GM18505 (cell line): ENCODE measurements at regions not wholly inside any gene's neighbourhood (a gene's known extent, or its start where the extent isn't known, plus 50 kb on each side); places are given as distances from the start of the nearest gene placed in this dataset.

Experiments
- ATAC-seq: cut with Tn5 transposase; IDR thresholded peaks from one replicate; pipeline ENCODE4 v1.9.1; 2021; ENCODE audit not compliant: unreplicated experiment
- POLR2A ChIP-seq: IDR thresholded peaks from 4 replicates; pipeline ENCODE4 v1.6.1; 2011; ENCODE audit warnings: borderline replicate concordance; ENCODE audit not compliant: insufficient read depth, insufficient read length; ENCODE audit errors: extremely low read depth

DNA sequence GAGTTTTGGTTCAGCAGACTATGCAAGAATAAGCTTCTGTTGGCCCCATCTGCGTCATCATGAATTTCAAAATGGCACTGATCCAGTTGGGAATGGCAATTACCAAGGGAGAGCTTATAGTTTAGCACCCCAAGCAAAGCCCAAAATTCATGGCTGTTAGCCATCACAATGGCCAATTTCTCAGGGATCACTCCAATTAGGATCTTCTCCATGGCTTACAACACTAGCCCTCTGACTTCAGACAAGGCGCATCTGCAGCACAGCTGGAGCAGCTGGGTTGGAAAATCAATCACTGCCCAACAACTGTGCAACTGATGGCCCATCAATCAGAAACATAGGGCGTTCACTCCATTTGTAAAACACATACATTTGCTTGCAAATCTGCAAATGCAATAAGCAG, 273.6 kb downstream of the SRBD1 start:
- no peak for TF ChIP-seq POLR2A
- no peak for ATAC-seq

DNA sequence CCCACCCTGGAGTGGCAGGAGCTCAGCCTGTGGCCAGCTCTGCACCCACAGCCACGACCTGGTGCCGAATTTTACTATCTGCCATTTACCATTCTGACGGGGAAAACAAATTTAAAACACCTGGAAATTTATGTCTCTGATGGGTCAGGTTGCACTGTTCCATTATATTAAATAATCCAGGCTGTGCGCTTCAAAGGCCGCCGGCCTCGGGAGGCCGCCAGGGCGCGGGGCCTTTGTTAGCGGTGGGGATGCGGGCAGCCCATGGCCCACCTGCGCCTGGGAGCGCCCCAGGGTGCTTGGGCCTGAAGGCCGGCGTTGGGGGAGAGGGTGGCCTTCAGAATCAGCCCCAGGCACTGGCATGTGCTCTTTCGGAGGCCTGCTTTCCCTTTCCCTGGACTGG, 276.9 kb downstream of the SRBD1 start:
- no peak for ATAC-seq
- no peak for TF ChIP-seq POLR2A

GRCh38 chr2:45332567-45332966, 278.5 kb downstream of the SRBD1 start:
- no peak for TF ChIP-seq POLR2A
- ATAC-seq = no peak

DNA sequence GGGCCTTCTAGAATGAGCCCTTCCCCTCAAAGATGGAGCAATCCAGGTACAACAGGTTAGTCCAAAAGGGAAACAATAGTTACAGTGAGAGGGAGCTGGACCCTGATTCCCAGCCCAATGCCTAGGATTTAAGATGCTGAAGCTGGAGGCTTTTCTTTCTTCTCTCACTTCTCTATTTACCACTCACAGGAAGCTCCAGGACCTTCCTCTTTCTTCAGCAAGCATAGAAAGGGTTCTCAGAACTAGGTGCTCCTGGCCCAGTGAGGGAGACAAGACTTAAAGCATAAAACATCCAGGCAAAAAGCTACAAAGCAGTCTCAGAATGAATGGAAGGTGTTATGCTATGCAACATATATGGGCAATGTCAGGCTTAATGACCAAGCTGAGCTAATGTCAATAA, 279.0 kb downstream of the SRBD1 start:
- TF ChIP-seq POLR2A = no peak
- ATAC-seq = no peak

- no peak for TF ChIP-seq POLR2A
- no peak for ATAC-seq
Measured at GRCh38 chr2:45331410-45331786, 279.7 kb downstream of the SRBD1 start.

GRCh38 chr2:45330637-45331409, 280.2 kb downstream of the SRBD1 start:
- ATAC-seq = no peak
- no peak for TF ChIP-seq POLR2A

- no peak for TF ChIP-seq POLR2A
- ATAC-seq = no peak
Measured at GRCh38 chr2:45330108-45330507, 281.0 kb downstream of the SRBD1 start.

DNA sequence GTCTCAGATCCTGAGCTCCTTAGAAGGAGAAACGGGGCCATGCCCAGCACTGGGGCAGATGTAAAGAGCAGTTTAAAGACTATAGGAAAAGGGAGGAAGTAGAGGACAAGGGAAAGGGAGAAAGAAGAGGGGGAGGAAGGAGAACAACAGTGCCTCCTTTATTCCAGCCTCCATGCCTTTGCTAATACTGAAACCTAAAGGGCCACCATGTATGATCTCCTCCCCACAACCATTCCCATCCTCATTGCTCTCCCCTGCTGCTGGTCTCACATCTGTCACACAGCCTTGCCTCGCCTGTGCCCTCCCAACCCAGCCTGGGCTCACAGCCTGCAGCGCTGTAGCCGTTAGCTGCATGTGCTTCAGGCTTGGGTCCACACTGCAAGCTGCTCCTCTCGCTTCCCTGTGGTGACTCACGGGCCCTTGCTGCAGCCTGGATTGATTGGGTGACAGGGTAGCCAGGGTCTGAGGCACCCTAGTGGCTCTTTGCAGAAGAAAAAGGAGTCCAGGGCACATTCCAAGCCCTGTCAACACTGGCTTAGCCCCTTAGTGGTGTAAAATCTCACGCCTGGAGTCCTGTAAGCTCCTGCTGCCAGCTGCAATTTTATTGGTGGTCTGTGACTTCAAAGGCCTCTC, 281.9 kb downstream of the SRBD1 start:
- ATAC-seq = no peak
- TF ChIP-seq POLR2A = no peak

GRCh38 chr2:45328264-45328870, 282.7 kb downstream of the SRBD1 start:
- no peak for ATAC-seq
- TF ChIP-seq POLR2A = no peak

DNA sequence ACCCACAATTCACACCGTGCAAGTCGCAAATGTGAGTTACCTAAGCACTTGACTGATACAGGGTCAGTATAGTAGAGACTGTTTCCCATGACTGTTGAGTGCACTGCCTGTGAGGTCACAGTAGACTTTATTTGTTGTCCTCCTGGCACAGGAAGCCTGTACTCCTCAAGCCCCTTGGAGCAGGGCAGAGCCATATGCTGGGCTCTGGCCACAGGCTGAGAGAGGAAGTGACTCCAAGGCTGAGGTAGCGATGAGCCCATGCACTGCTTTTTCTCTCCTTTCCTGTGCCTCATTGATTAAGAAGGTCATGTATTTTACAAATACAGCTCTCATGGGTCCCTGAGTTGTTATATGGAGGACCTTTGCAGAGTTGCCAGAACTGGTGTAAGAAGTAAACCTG, 287.7 kb downstream of the SRBD1 start:
- TF ChIP-seq POLR2A = no peak
- no peak for ATAC-seq

GRCh38 chr2:45320956-45321355, 290.1 kb downstream of the SRBD1 start:
- no peak for ATAC-seq
- no peak for TF ChIP-seq POLR2A

DNA sequence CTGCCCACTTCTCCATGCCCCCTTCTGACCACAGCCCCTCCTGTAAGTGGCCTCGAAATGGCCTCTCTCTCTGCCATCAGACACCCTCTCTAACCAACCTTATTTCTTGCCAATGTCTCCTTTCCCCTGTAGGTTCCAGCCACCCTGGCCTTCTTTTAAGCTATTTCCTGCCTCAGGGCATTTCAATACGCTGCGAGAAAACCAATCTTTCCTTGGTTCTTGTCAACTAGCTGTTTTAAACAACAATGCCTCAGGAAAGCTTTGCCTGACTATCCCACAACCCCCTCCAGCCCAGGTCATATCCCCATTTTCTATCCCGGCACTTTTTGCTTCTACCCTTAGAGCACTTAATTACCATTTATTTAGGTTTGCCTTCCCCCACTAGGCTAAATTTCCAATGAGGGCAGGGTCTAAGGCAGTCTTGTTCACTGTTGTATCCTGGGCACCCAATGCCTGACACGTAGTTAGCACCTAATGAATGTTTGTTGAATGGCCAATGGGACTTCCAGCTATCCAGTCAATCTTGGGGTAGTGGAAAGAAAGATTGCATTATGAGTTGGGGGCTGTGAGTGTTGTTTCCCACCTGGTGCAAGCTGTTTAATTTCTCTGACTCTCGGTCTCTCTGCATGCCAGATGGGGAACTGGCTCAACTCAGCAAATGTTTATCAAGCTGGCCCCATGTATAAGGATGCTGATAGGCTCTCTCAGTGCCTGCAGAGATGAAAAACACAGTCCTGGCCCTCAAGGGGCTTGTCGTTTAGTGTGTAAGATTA, 291.2 kb downstream of the SRBD1 start:
- no peak for ATAC-seq
- no peak for TF ChIP-seq POLR2A

DNA sequence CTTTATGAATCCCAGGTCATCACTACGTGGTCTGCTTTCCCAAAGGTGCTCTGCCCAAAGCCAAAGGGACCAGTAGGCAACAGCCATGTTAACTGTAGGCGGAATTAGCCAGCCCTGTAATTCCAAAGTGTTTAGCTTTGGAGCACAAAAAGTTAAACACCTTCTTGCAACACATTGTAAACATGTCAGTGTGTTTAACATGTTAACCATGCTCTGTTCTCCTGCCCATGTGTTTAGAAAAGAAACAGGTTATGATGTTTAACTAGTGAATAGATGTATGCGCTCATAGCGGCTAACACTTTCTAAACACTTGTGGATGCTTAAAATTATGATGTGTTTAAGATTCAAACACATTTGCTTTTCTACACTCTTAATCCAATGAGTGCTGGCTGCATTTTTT, 292.4 kb downstream of the SRBD1 start:
- TF ChIP-seq POLR2A = no peak
- no peak for ATAC-seq
